ENCODE measurements at regions not wholly inside any gene's neighbourhood (a gene's known extent, or its start where the extent isn't known, plus 50 kb on each side); places are given as distances from the start of the nearest gene placed in this dataset.

DNA sequence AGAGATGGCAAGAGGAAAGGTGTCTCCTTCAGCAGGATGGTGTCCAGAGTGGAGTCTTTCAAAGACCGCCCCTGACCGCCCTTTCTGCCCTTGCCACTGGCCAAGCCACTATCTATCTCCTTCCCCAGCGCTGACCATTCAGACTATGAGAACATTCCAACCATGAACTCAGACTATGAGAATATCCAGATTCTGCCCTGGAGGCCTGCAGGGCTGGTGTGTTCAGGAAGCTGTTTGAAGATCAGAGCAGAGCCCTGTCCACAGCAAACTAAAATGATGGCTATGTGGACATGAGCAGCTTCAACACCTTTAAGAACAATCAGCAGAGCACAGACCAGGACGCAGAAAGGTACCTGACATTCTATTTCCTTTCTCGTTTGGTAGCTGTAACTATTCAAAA lies 57.3 kb upstream of the WNT7A start:
- Mint-ChIP-seq H3K9me3 (no peaks in the 10 kb centered on the region), H3K36me3 (ENCODE audit: low read depth) (no peaks in the 10 kb centered on the region), H3K4me1 (ENCODE audit: low read depth) (peaks cover 4% of the 10 kb centered on the region), H3K27me3 (ENCODE audit: low read depth) (no peaks in the 10 kb centered on the region), H3K4me3 (no peak overlapping the region), H3K27ac (no peak overlapping the region)
- DNase-seq (ENCODE audit: low spot score): no peak

DNA sequence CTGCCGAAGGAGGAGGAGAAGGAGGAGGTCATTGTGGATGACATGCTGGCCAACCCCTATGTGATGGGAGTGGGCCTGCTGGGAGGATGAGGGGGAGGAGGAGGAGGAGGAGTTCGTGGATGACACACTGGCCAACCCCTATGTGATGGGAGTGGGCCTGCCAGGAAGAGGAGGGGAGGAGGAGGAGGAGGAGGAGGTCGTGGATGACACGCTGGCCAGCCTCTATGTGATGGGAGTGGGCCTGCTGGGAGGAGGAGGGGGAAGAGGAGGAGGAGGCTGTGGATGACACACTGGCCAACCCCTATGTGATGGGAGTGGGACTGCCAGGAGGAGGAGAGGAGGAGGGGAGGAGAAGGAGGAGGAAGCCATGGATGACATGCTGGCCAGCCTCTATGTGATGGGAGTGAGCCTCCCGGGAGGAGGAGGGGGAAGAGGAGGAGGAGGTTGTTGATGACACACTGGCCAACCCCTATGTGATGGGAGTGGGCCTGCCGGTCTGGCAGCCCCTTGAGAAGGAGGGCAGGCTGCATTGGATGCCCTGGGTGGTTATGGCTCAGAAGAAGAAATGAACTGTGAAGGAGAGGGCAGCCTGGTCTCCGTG lies 55.7 kb upstream of the WNT7A start:
- Mint-ChIP-seq H3K36me3 (ENCODE audit: low read depth) (no peaks in the 10 kb centered on the region), H3K27me3 (ENCODE audit: low read depth) (peaks cover 5% of the 10 kb centered on the region), H3K27ac (no peak overlapping the region), H3K9me3 (peaks cover 6% of the 10 kb centered on the region), H3K4me1 (ENCODE audit: low read depth) (peaks cover 4% of the 10 kb centered on the region), H3K4me3 (no peak overlapping the region)
- no peak for DNase-seq (ENCODE audit: low spot score)

GRCh38 chr3:13934813-13935212 lies 54.9 kb upstream of the WNT7A start:
- Mint-ChIP-seq H3K9me3 (peaks cover 6% of the 10 kb centered on the region), H3K4me1 (ENCODE audit: low read depth) (peaks cover 4% of the 10 kb centered on the region), H3K27ac (no peak overlapping the region), H3K36me3 (ENCODE audit: low read depth) (no peaks in the 10 kb centered on the region), H3K4me3 (no peak overlapping the region), H3K27me3 (ENCODE audit: low read depth) (peaks cover 5% of the 10 kb centered on the region)
- no peak for DNase-seq (ENCODE audit: low spot score)

DNA sequence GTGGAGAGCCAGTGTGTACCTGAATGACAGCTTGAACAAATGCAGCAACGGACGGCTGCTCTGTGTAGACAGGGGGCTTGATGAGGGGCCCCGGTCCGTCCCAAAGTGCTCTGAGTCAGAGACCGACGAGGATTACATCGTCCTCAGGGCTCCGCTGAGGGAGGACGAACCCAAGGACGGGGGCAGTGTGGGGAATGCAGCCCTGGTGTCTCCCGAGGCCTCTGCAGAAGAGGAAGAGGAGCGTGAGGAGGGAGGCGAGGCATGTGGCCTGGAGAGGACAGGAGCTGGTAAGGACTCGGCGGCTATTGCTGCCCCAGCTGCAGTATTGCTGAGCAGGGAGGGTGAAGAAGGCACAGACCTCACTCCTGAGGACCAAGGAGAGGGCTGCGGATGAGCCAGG lies 54.4 kb upstream of the WNT7A start:
- peaks cover 6% of the 10 kb centered on the region for H3K9me3 Mint-ChIP-seq
- H3K4me3 Mint-ChIP-seq: no peak overlapping the region

DNA sequence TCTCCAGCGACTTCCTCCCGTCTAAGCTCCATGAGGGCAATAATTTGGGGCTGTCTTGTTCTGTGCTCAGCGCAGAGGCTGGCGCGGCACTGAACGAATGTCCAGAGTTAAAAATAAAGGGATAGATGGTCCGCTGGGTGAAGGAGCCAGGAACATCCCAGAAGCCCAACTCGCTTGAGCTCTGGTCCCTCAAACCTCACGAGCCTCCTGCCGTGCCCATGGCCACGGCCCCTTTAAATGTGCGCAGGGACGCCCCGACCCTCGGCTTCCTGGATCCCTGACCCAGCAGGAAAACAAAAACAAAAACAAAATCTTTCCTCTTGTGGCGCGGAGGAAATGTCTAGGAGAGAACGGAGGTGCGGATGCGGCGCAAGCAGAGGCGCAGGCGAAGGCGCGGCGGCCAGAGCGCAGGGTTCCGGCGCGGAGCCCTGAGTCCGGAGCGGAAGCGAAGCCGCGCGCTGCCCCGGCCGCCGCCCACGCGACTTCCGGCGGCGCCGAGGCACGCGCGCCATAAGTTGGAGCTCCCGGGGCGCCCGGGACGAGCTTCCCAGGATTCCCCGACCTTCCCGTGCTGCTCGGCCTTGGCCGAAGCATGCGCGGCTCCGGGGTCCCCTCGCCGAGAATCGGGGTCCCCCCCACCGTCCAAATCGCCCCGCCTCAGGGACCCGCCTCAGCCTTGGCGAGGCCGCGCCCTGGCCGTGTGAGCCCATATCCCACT lies 52.9 kb upstream of the WNT7A start:
- Mint-ChIP-seq H3K27ac (no peak overlapping the region), H3K4me1 (ENCODE audit: low read depth) (peaks cover 4% of the 10 kb centered on the region), H3K9me3 (peaks cover 17% of the 10 kb centered on the region), H3K36me3 (ENCODE audit: low read depth) (no peaks in the 10 kb centered on the region), H3K27me3 (ENCODE audit: low read depth) (peaks cover 5% of the 10 kb centered on the region), H3K4me3 (peak overlapping the region; percentile 66)
- no peak for DNase-seq (ENCODE audit: low spot score)

More for the DNA sequence above, 54.4 kb upstream of the WNT7A start:
- Mint-ChIP-seq H3K27me3 (ENCODE audit: low read depth) (peaks cover 5% of the 10 kb centered on the region), H3K4me1 (ENCODE audit: low read depth) (peaks cover 4% of the 10 kb centered on the region), H3K36me3 (ENCODE audit: low read depth) (no peaks in the 10 kb centered on the region), H3K27ac (no peak overlapping the region)
- no peak for DNase-seq (ENCODE audit: low spot score)

DNA sequence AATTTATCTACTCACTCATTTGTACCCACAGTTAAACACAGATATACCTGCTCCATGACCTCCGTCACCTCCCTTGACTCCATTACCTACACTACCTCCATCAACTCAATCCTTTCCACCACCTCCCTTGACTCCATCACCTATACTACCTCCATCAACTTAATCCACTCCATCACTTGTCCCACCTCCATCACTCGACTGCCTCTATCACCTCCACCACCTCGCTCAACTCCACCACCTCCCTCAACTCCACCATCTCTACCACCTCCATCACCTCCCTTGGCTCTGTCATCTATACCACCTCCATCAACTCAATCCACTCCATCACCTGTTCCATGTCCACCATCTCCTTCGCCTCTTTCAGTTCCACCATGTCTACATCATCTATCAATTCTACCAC lies 51.3 kb upstream of the WNT7A start:
- DNase-seq (ENCODE audit: low spot score): no peak
- peaks cover 4% of the 10 kb centered on the region for H3K4me1 Mint-ChIP-seq (ENCODE audit: low read depth)
- no peak overlapping the region for H3K27ac Mint-ChIP-seq
- no peak overlapping the region for H3K4me3 Mint-ChIP-seq
- peaks cover 26% of the 10 kb centered on the region for H3K9me3 Mint-ChIP-seq
- H3K36me3 Mint-ChIP-seq (ENCODE audit: low read depth): no peaks in the 10 kb centered on the region
- peaks cover 5% of the 10 kb centered on the region for H3K27me3 Mint-ChIP-seq (ENCODE audit: low read depth)
